Amniotic stem cell (primary cell): ENCODE measurements at regions not wholly inside any gene's neighbourhood (a gene's known extent, or its start where the extent isn't known, plus 50 kb on each side); places are given as distances from the start of the nearest gene placed in this dataset.
"Not testable (repeated sequence)": the region's sequence is repeated elsewhere in the genome, so short reads cannot be mapped to it uniquely, and the experiment has no call there.

Experiments used
- DNase-seq: peaks from one replicate; lab custom pipeline; 2025; lab: John Stamatoyannopoulos, UW

- DNase-seq, result no peak
Observed at GRCh38 chr2:21782866-21783265, 659.1 kb downstream of the TDRD15 start.

- no peak for DNase-seq
Observed at GRCh38 chr2:21787941-21788340, 664.2 kb downstream of the TDRD15 start.

GRCh38 chr2:21790311-21790710 is 666.5 kb downstream of the TDRD15 start:
- not testable (repeated sequence) for DNase-seq

GRCh38 chr2:21792571-21792970 is 668.8 kb downstream of the TDRD15 start:
- no peak for DNase-seq

- no peak for DNase-seq
Observed at GRCh38 chr2:21793461-21793860, 669.7 kb downstream of the TDRD15 start.

GRCh38 chr2:21794611-21795010 is 670.8 kb downstream of the TDRD15 start:
- no peak for DNase-seq

GRCh38 chr2:21800356-21800755 is 676.6 kb downstream of the TDRD15 start:
- no peak for DNase-seq

- no peak for DNase-seq
Observed at GRCh38 chr2:21803550-21803949, 679.8 kb downstream of the TDRD15 start.

GRCh38 chr2:21804151-21804550 is 680.4 kb downstream of the TDRD15 start:
- DNase-seq, result no peak

GRCh38 chr2:21811541-21811940 is 687.8 kb downstream of the TDRD15 start:
- no peak for DNase-seq

- no peak for DNase-seq
Observed at GRCh38 chr2:21812766-21813165, 689.0 kb downstream of the TDRD15 start.

- DNase-seq, result no peak
Observed at GRCh38 chr2:21814588-21815149, 690.9 kb downstream of the TDRD15 start.

- DNase-seq, result no peak
Observed at GRCh38 chr2:21818212-21818795, 694.5 kb downstream of the TDRD15 start.

- DNase-seq, result no peak
Observed at GRCh38 chr2:21819454-21819853, 695.7 kb downstream of the TDRD15 start.

GRCh38 chr2:21820271-21820670 is 696.5 kb downstream of the TDRD15 start:
- no peak for DNase-seq

- no peak for DNase-seq
Observed at GRCh38 chr2:21821672-21822227, 698.0 kb downstream of the TDRD15 start.

GRCh38 chr2:21822505-21822904 is 698.7 kb downstream of the TDRD15 start:
- DNase-seq, result no peak

- DNase-seq, result no peak
Observed at GRCh38 chr2:21833767-21834166, 710.0 kb downstream of the TDRD15 start.

- no peak for DNase-seq
Observed at GRCh38 chr2:21836261-21836660, 712.5 kb downstream of the TDRD15 start.

- no peak for DNase-seq
Observed at GRCh38 chr2:21836719-21837118, 713.0 kb downstream of the TDRD15 start.

GRCh38 chr2:21837168-21837960 is 713.6 kb downstream of the TDRD15 start:
- no peak for DNase-seq

- no peak for DNase-seq
Observed at GRCh38 chr2:21841341-21841740, 717.6 kb downstream of the TDRD15 start.

- not testable (repeated sequence) for DNase-seq
Observed at GRCh38 chr2:21850367-21850766, 726.6 kb downstream of the TDRD15 start.
